Hepatocyte (in vitro differentiated cells): ENCODE measurements at regions not wholly inside any gene's neighbourhood (a gene's known extent, or its start where the extent isn't known, plus 50 kb on each side); places are given as distances from the start of the nearest gene placed in this dataset.

Experiments used
- DNase-seq: peaks from one replicate; pipeline ENCODE4 v3.0.0-alpha.2; 2016; ENCODE audit warnings: low spot score
- H2AFZ ChIP-seq: fragments of 200-600 bp; sonication (generic); 2 replicates; pipeline ENCODE4 v1.6.0; 2016; ENCODE audit warnings: antibody characterized with exemption, mild to moderate bottlenecking
- H3K27ac ChIP-seq: fragments of 200-600 bp; sonication (generic); 2 replicates; pipeline ENCODE4 v1.5.1; 2016; ENCODE audit warnings: mild to moderate bottlenecking
- H3K27me3 ChIP-seq: fragments of 200-600 bp; sonication (generic); 2 replicates; pipeline ENCODE4 v1.6.1; 2016
- H3K36me3 ChIP-seq: fragments of 200-600 bp; sonication (generic); replicated peaks from 2 replicates; pipeline ENCODE4 v1.5.1; 2016; ENCODE audit warnings: low read depth; ENCODE audit not compliant: insufficient read depth
- H3K4me1 ChIP-seq: fragments of 200-600 bp; sonication (generic); 2 replicates; pipeline ENCODE4 v1.5.1; 2016; ENCODE audit warnings: mild to moderate bottlenecking, moderate library complexity; ENCODE audit not compliant: insufficient read depth
- H3K4me2 ChIP-seq: fragments of 200-600 bp; sonication (generic); 2 replicates; pipeline ENCODE4 v1.6.0; 2016
- H3K4me3 ChIP-seq: fragments of 200-600 bp; sonication (generic); 2 replicates; pipeline ENCODE4 v1.5.1; 2016; ENCODE audit warnings: mild to moderate bottlenecking
- H3K79me2 ChIP-seq: fragments of 200-600 bp; sonication (generic); 2 replicates; pipeline ENCODE4 v1.6.0; 2017; ENCODE audit warnings: mild to moderate bottlenecking
- H3K9me2 ChIP-seq: fragments of 200-600 bp; sonication (generic); replicated peaks from 2 replicates; pipeline ENCODE4 v1.6.0; 2017; ENCODE audit warnings: mild to moderate bottlenecking; ENCODE audit not compliant: insufficient read depth
- H3K9me3 ChIP-seq: fragments of 200-600 bp; sonication (generic); 2 replicates; pipeline ENCODE4 v1.5.1; 2016; ENCODE audit warnings: low read depth, mild to moderate bottlenecking
- H4K20me1 ChIP-seq: fragments of 200-600 bp; sonication (generic); 2 replicates; pipeline ENCODE4 v1.6.0; 2016; ENCODE audit warnings: mild to moderate bottlenecking; ENCODE audit not compliant: insufficient read depth, poor library complexity, severe bottlenecking
- CTCF ChIP-seq: fragments of 200-600 bp; sonication (generic); IDR thresholded peaks from 2 replicates; pipeline ENCODE4 v1.5.1; 2016; ENCODE audit warnings: antibody characterized with exemption, mild to moderate bottlenecking; ENCODE audit not compliant: poor library complexity
- EZH2 ChIP-seq: fragments of 200-600 bp; sonication (generic); IDR thresholded peaks from 2 replicates; pipeline ENCODE4 v1.6.1; 2016; ENCODE audit warnings: antibody characterized with exemption, mild to moderate bottlenecking, borderline replicate concordance
- EZH2phosphoT487 ChIP-seq: fragments of 200-600 bp; sonication (generic); IDR thresholded peaks from one replicate; pipeline ENCODE4 v1.6.1; 2018; ENCODE audit warnings: antibody characterized with exemption, mild to moderate bottlenecking, low read depth, moderate library complexity; ENCODE audit not compliant: unreplicated experiment, severe bottlenecking
- WGBS: methylation state at CpG from one replicate; pipeline ENCODE4 v1.1.6; 2016; ENCODE audit warnings: low lambda C conversion rate; ENCODE audit errors: missing lambda C conversion rate; 5-methylcytosine and 5-hydroxymethylcytosine counted together

GRCh38 chr11:127461241-127462064 lies 460.9 kb upstream of the KIRREL3 start:
- no peak for TF ChIP-seq EZH2
- no peak for TF ChIP-seq CTCF
- TF ChIP-seq EZH2phosphoT487 = no peak
- Histone ChIP-seq H3K27ac (no peak overlapping the region), H3K9me2 (no peaks in the 10 kb centered on the region), H3K36me3 (no peaks in the 10 kb centered on the region), H3K79me2 (no peaks in the 10 kb centered on the region), H3K4me3 (no peak overlapping the region), H3K9me3 (no peaks in the 10 kb centered on the region), H2AFZ (no peak overlapping the region), H3K4me1 (no peaks in the 10 kb centered on the region), H3K27me3 (peaks cover 11% of the 10 kb centered on the region), H3K4me2 (no peak overlapping the region), H4K20me1 (no peaks in the 10 kb centered on the region)
- no peak for DNase-seq
- 54% methylated on average over 6 of the region's 6 CpGs for WGBS

- Histone ChIP-seq H2AFZ (no peak overlapping the region), H3K4me1 (peaks cover 4% of the 10 kb centered on the region), H3K4me2 (no peak overlapping the region), H3K27me3 (peaks cover 9% of the 10 kb centered on the region), H3K4me3 (no peak overlapping the region), H4K20me1 (no peaks in the 10 kb centered on the region), H3K9me2 (no peaks in the 10 kb centered on the region), H3K27ac (no peak overlapping the region), H3K9me3 (no peaks in the 10 kb centered on the region), H3K79me2 (no peaks in the 10 kb centered on the region), H3K36me3 (no peaks in the 10 kb centered on the region)
- TF ChIP-seq EZH2 (no peak), EZH2phosphoT487 (no peak), CTCF (no peak)
- no peak for DNase-seq
- WGBS = 54% methylated on average over 2 of the region's 2 CpGs
These were observed 458.0 kb upstream of the KIRREL3 start for GRCh38 chr11:127458561-127458960.

GRCh38 chr11:127454856-127455255 lies 454.3 kb upstream of the KIRREL3 start:
- Histone ChIP-seq H3K4me3 (no peak overlapping the region), H3K9me3 (no peaks in the 10 kb centered on the region), H3K4me1 (peaks cover 4% of the 10 kb centered on the region), H3K27me3 (no peaks in the 10 kb centered on the region), H3K9me2 (no peaks in the 10 kb centered on the region), H4K20me1 (no peaks in the 10 kb centered on the region), H3K4me2 (no peak overlapping the region), H3K27ac (no peak overlapping the region), H3K79me2 (no peaks in the 10 kb centered on the region), H2AFZ (no peak overlapping the region), H3K36me3 (no peaks in the 10 kb centered on the region)
- 24% methylated on average over 4 of the region's 4 CpGs for WGBS
- TF ChIP-seq CTCF = no peak
- TF ChIP-seq EZH2 = no peak
- no peak for TF ChIP-seq EZH2phosphoT487
- DNase-seq = peak; percentile 34
